PFSK-1 (cell line): ENCODE measurements at regions not wholly inside any gene's neighbourhood (a gene's known extent, or its start where the extent isn't known, plus 50 kb on each side); places are given as distances from the start of the nearest gene placed in this dataset.

Source experiments
- FOXP2 ChIP-seq: optimal IDR thresholded peaks from 2 replicates; pipeline ENCODE3; 2011; ENCODE audit warnings: borderline replicate concordance, control low read depth, inconsistent platforms; ENCODE audit not compliant: insufficient read depth; ENCODE audit errors: extremely low read length, extremely low read depth
- POLR2AphosphoS5 ChIP-seq: IDR thresholded peaks from 2 replicates; pipeline ENCODE4 v1.6.1; 2012; ENCODE audit warnings: low read depth, mild to moderate bottlenecking, control low read depth, low read length, moderate library complexity
- SIN3A ChIP-seq: IDR thresholded peaks from 2 replicates; pipeline ENCODE4 v1.6.1; 2012; ENCODE audit warnings: mild to moderate bottlenecking, low read length, moderate library complexity, borderline replicate concordance; ENCODE audit not compliant: insufficient read depth
- TAF1 ChIP-seq: IDR thresholded peaks from 2 replicates; pipeline ENCODE4 v1.6.1; 2012; ENCODE audit warnings: low read length, control low read depth, borderline replicate concordance; ENCODE audit not compliant: insufficient read depth
- TF ChIP-seq, protein P1 (sequence below), 2 experiments: IDR thresholded peaks; 2 replicates each; pipeline versions ENCODE4 v1.6.1 to v1.8.0; 2011 to 2012; ENCODE audit warnings: low read depth in 2 of 2, low read length in 2 of 2, control low read depth in 1 of 2, inconsistent platforms in 1 of 2, mild to moderate bottlenecking in 1 of 2, moderate library complexity in 1 of 2; ENCODE audit not compliant: insufficient read depth in 1 of 2

GRCh38 chr9:28598408-28598807, 1025.1 kb upstream of the C9orf72 start:
- TF ChIP-seq POLR2AphosphoS5 = no peak
- TF ChIP-seq SIN3A = no peak
- TF ChIP-seq FOXP2 = no peak
- no peak for TF ChIP-seq TAF1
- TF ChIP-seq, protein P1, sequence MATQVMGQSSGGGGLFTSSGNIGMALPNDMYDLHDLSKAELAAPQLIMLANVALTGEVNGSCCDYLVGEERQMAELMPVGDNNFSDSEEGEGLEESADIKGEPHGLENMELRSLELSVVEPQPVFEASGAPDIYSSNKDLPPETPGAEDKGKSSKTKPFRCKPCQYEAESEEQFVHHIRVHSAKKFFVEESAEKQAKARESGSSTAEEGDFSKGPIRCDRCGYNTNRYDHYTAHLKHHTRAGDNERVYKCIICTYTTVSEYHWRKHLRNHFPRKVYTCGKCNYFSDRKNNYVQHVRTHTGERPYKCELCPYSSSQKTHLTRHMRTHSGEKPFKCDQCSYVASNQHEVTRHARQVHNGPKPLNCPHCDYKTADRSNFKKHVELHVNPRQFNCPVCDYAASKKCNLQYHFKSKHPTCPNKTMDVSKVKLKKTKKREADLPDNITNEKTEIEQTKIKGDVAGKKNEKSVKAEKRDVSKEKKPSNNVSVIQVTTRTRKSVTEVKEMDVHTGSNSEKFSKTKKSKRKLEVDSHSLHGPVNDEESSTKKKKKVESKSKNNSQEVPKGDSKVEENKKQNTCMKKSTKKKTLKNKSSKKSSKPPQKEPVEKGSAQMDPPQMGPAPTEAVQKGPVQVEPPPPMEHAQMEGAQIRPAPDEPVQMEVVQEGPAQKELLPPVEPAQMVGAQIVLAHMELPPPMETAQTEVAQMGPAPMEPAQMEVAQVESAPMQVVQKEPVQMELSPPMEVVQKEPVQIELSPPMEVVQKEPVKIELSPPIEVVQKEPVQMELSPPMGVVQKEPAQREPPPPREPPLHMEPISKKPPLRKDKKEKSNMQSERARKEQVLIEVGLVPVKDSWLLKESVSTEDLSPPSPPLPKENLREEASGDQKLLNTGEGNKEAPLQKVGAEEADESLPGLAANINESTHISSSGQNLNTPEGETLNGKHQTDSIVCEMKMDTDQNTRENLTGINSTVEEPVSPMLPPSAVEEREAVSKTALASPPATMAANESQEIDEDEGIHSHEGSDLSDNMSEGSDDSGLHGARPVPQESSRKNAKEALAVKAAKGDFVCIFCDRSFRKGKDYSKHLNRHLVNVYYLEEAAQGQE (IDR thresholded peaks at IDR 0.05; ENCODE audit: insufficient read depth in 1 of 2, low read depth in 2 of 2, low read length in 2 of 2) = no peak

GRCh38 chr9:28600226-28600625, 1026.9 kb upstream of the C9orf72 start:
- TF ChIP-seq SIN3A = no peak
- no peak for TF ChIP-seq TAF1
- TF ChIP-seq, protein P1 (IDR thresholded peaks at IDR 0.05; ENCODE audit: insufficient read depth in 1 of 2, low read depth in 2 of 2, low read length in 2 of 2) = no peak
- TF ChIP-seq POLR2AphosphoS5 = no peak
- TF ChIP-seq FOXP2 = no peak

DNA sequence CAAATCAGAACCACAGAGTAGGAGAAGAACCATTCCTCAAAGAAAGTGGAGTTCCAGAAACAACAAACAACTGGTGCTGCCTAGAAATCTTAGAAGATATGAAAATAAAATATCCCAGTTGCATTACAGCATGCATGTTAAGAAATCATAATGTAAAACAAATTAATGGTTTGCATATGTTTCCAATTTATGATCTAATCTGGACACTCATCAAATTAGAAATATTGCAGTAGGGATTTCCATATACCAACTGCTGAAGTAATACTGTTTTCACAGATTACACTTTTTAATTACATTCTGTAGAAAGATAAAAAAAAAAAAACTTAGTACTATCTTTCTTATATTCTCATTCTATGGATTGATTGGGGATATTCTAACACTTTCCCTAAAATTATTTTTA, 1034.6 kb upstream of the C9orf72 start:
- TF ChIP-seq POLR2AphosphoS5 = no peak
- TF ChIP-seq, protein P1 (IDR thresholded peaks at IDR 0.05; ENCODE audit: insufficient read depth in 1 of 2, low read depth in 2 of 2, low read length in 2 of 2) = no peak
- no peak for TF ChIP-seq SIN3A
- no peak for TF ChIP-seq FOXP2
- TF ChIP-seq TAF1 = no peak

DNA sequence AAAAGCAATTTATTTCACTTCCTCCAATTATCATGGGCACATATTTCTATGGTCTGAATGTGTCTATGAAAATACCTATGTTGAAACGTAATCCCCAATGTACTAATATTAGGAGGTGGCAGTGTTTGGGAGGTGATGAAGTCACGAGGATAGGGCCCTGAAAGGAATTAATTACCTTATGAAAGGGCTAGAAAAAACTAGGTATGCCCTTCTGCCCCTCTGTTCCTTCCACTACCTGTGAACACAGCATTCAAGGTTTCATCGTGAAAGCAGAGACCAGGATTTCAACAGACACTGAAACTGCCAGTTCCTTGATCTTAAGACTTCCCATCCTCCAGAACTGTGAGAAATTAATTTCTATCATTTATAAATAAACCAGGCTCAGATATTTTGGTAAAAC, 1037.1 kb upstream of the C9orf72 start:
- TF ChIP-seq POLR2AphosphoS5 = no peak
- no peak for TF ChIP-seq SIN3A
- TF ChIP-seq, protein P1 (IDR thresholded peaks at IDR 0.05; ENCODE audit: insufficient read depth in 1 of 2, low read depth in 2 of 2, low read length in 2 of 2) = no peak
- no peak for TF ChIP-seq TAF1
- no peak for TF ChIP-seq FOXP2

GRCh38 chr9:28616310-28616709, 1043.0 kb upstream of the C9orf72 start:
- TF ChIP-seq FOXP2 = no peak
